H9 (cell line): ENCODE measurements at regions not wholly inside any gene's neighbourhood (a gene's known extent, or its start where the extent isn't known, plus 50 kb on each side); places are given as distances from the start of the nearest gene placed in this dataset.

Experiments used
- DNase-seq: peaks from one replicate; pipeline ENCODE4 v3.0.0-alpha.2; 2017
- H2AFZ ChIP-seq: one replicate; pipeline ENCODE4 v1.6.1; 2013; ENCODE audit warnings: mild to moderate bottlenecking, low read length, control low read depth, moderate library complexity
- H2AK5ac ChIP-seq: 2 replicates; pipeline ENCODE4 v1.6.1; 2013; ENCODE audit warnings: low read length, control low read depth, mixed read lengths; ENCODE audit not compliant: insufficient read length
- H2BK120ac ChIP-seq: one replicate; pipeline ENCODE4 v1.6.1; 2013; ENCODE audit warnings: low read depth, mild to moderate bottlenecking, low read length, control low read depth, inconsistent platforms; ENCODE audit not compliant: poor library complexity, severe bottlenecking
- H2BK12ac ChIP-seq: 2 replicates; pipeline ENCODE4 v1.6.1; 2013; ENCODE audit warnings: low read length, control low read depth, mixed read lengths, low read depth; ENCODE audit not compliant: insufficient read length
- H2BK15ac ChIP-seq: 2 replicates; pipeline ENCODE4 v1.6.1; 2013; ENCODE audit warnings: low read depth, low read length, control low read depth
- H2BK20ac ChIP-seq: one replicate; pipeline ENCODE4 v1.6.1; 2013; ENCODE audit warnings: low read depth, mild to moderate bottlenecking, low read length, control low read depth, inconsistent platforms; ENCODE audit not compliant: poor library complexity, severe bottlenecking
- H2BK5ac ChIP-seq: 2 replicates; pipeline ENCODE4 v1.6.1; 2013; ENCODE audit warnings: low read length, control low read depth, mixed read lengths; ENCODE audit not compliant: insufficient read length
- H3K14ac ChIP-seq: 2 replicates; pipeline ENCODE4 v1.6.1; 2013; ENCODE audit warnings: low read length, control low read depth; ENCODE audit not compliant: insufficient read depth
- H3K18ac ChIP-seq: 2 replicates; pipeline ENCODE4 v1.6.1; 2013; ENCODE audit warnings: low read depth, mild to moderate bottlenecking, mixed read lengths, low read length, control low read depth; ENCODE audit not compliant: insufficient read length
- H3K23ac ChIP-seq: 2 replicates; pipeline ENCODE4 v1.6.1; 2013; ENCODE audit warnings: low read length, control low read depth, mixed read lengths, low read depth; ENCODE audit not compliant: insufficient read length
- H3K23me2 ChIP-seq: 2 replicates; pipeline ENCODE4 v1.6.1; 2013; ENCODE audit warnings: low read depth, mild to moderate bottlenecking, mixed read lengths, low read length, control low read depth; ENCODE audit not compliant: insufficient read length, poor library complexity, severe bottlenecking
- H3K27ac ChIP-seq: 2 replicates; pipeline ENCODE4 v1.5.1; 2013; ENCODE audit warnings: low read length, control low read depth, mixed read lengths, low read depth; ENCODE audit not compliant: insufficient read length
- H3K27me3 ChIP-seq: 2 replicates; pipeline ENCODE4 v1.6.1; 2013; ENCODE audit warnings: low read length, control low read depth, inconsistent platforms; ENCODE audit not compliant: insufficient read depth
- H3K4ac ChIP-seq: 2 replicates; pipeline ENCODE4 v1.6.1; 2013; ENCODE audit warnings: low read depth, mild to moderate bottlenecking, control low read depth, inconsistent platforms, low read length, moderate library complexity
- H3K4me1 ChIP-seq: 2 replicates; pipeline ENCODE4 v1.6.1; 2013; ENCODE audit warnings: low read length, control low read depth, inconsistent platforms; ENCODE audit not compliant: insufficient read depth
- H3K4me2 ChIP-seq: 2 replicates; pipeline ENCODE4 v1.6.1; 2013; ENCODE audit warnings: low read length, control low read depth, mixed read lengths; ENCODE audit not compliant: insufficient read length, insufficient read depth
- H3K56ac ChIP-seq: 2 replicates; pipeline ENCODE4 v1.6.1; 2013; ENCODE audit warnings: low read depth, mild to moderate bottlenecking, mixed read lengths, low read length, control low read depth; ENCODE audit not compliant: insufficient read length
- H3K79me1 ChIP-seq: 2 replicates; pipeline ENCODE4 v1.6.1; 2013; ENCODE audit warnings: low read depth, mild to moderate bottlenecking, moderate library complexity, low read length, control low read depth, inconsistent platforms; ENCODE audit not compliant: insufficient read depth, poor library complexity, severe bottlenecking
- H3K79me2 ChIP-seq: 2 replicates; pipeline ENCODE4 v1.6.1; 2013; ENCODE audit warnings: low read length, control low read depth, inconsistent platforms; ENCODE audit not compliant: insufficient read depth
- H3K9ac ChIP-seq: 2 replicates; pipeline ENCODE4 v1.6.1; 2013; ENCODE audit warnings: low read length, control low read depth, mixed read lengths; ENCODE audit not compliant: insufficient read length; ENCODE audit errors: extremely low read depth
- H3K9me3 ChIP-seq: one replicate; pipeline ENCODE4 v1.6.1; 2013; ENCODE audit warnings: low read depth, low read length, inconsistent platforms; ENCODE audit not compliant: control insufficient read depth
- H3T11ph ChIP-seq: one replicate; pipeline ENCODE4 v1.6.1; 2013; ENCODE audit warnings: mild to moderate bottlenecking, low read length, control low read depth, inconsistent platforms
- H4K20me1 ChIP-seq: one replicate; pipeline ENCODE4 v1.6.1; 2013; ENCODE audit not compliant: control insufficient read depth, insufficient read length, insufficient read depth
- H4K5ac ChIP-seq: 2 replicates; pipeline ENCODE4 v1.6.1; 2013; ENCODE audit warnings: low read depth, mild to moderate bottlenecking, mixed read lengths, low read length, control low read depth; ENCODE audit not compliant: insufficient read length
- H4K8ac ChIP-seq: replicated peaks from 2 replicates; pipeline ENCODE4 v1.6.1; 2013; ENCODE audit warnings: low read length, control low read depth, mixed read lengths, low read depth; ENCODE audit not compliant: insufficient read length
- H4K91ac ChIP-seq: 2 replicates; pipeline ENCODE4 v1.6.1; 2013; ENCODE audit warnings: low read depth, mild to moderate bottlenecking, moderate library complexity, mixed read lengths, low read length, control low read depth; ENCODE audit not compliant: insufficient read length
- H3K27ac Mint-ChIP-seq, 3 experiments: 2 replicates in 2 of 3; 3 replicates in 1 of 3; pipeline ENCODE4 v1.8.0; 2020 to 2021; ENCODE audit warnings: mixed read lengths in 3 of 3, mild to moderate bottlenecking in 1 of 3, moderate library complexity in 1 of 3
- H3K27me3 Mint-ChIP-seq: 2 replicates; pipeline ENCODE4 v1.8.0; 2021; ENCODE audit warnings: low read depth, mild to moderate bottlenecking, moderate library complexity, mixed read lengths
- H3K36me3 Mint-ChIP-seq, 3 experiments: 2 replicates in 2 of 3; 3 replicates in 1 of 3; pipeline ENCODE4 v1.8.0; 2020 to 2021; ENCODE audit warnings: low read depth in 3 of 3, mixed read lengths in 3 of 3; ENCODE audit not compliant: insufficient read depth in 1 of 3
- H3K4me1 Mint-ChIP-seq, 2 experiments: 2 replicates each; pipeline ENCODE4 v1.8.0; 2020; ENCODE audit warnings: mixed read lengths in 2 of 2
- H3K4me3 Mint-ChIP-seq, 2 experiments: 2 replicates in 1 of 2; 3 replicates in 1 of 2; pipeline ENCODE4 v1.8.0; 2020 to 2021; ENCODE audit warnings: mild to moderate bottlenecking in 2 of 2, mixed read lengths in 2 of 2, moderate library complexity in 1 of 2
- H3K9me3 Mint-ChIP-seq, 2 experiments: 2 replicates in 1 of 2; 3 replicates in 1 of 2; pipeline ENCODE4 v1.8.0; 2020; ENCODE audit warnings: mild to moderate bottlenecking in 2 of 2, mixed read lengths in 2 of 2, moderate library complexity in 1 of 2
- WGBS: extraction: QIAGEN DNeasy Blood & Tissue Kit; methylation state at CpG from one replicate; pipeline ENCODE4 v1.1.7; 2013; ENCODE audit warnings: missing lambda C conversion rate, low lambda C conversion rate, mixed read lengths; ENCODE audit not compliant: insufficient read length; ENCODE audit errors: extremely low coverage; 5-methylcytosine and 5-hydroxymethylcytosine counted together
- TF ChIP-seq, protein P1 (sequence below): fragments of 200-600 bp; sonication (generic); conservative IDR thresholded peaks from 3 replicates; pipeline ENCODE4 v1.8.0; 2021; ENCODE audit warnings: antibody characterized with exemption, mild to moderate bottlenecking

DNA sequence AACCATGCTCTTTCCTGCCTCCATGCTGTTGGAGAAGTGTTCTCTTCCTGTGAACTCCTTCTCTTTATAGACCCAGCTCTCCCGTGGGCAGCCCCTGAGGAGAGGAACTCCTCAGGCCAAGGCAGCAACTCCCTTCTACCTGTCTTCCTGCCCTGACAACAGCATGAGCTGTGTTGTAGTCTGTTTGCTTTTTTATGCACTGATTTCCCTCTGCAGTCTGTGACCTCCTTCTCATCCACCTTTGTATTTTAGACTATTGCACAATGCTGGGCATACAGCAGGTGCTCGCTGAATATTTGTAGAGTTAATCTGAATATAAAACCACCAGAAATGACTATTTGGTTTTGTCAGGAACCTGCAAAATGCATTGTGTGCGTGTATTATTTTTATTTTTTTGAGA is 152.2 kb upstream of the CHD6 start:
- peak overlapping the region; percentile 16 to 77 (median 29); a peak in 3 of 7 replicates for H3K27ac Mint-ChIP-seq
- H2AFZ ChIP-seq: no peak overlapping the region
- H3K14ac ChIP-seq: no peak overlapping the region
- H3K9me3 ChIP-seq: no peaks in the 10 kb centered on the region
- no peak overlapping the region for H3K23ac ChIP-seq
- no peak for DNase-seq
- H4K20me1 ChIP-seq: no peaks in the 10 kb centered on the region
- peaks cover 1% of the 10 kb centered on the region; the same call in 1 of the 2 replicates for H3K27me3 Mint-ChIP-seq
- no peak overlapping the region for H3T11ph ChIP-seq
- no peak overlapping the region for H3K4me2 ChIP-seq
- H3K9me3 Mint-ChIP-seq: peaks cover 2 to 7% of the 10 kb centered on the region in 2 experiments; a peak in 3 of 5 replicates
- no peak overlapping the region for H2BK5ac ChIP-seq
- no peak overlapping the region for H3K56ac ChIP-seq
- H3K79me2 ChIP-seq: no peaks in the 10 kb centered on the region
- H3K27me3 ChIP-seq: no peaks in the 10 kb centered on the region
- peak overlapping the region in 1 of 2 experiments; percentile 25; a peak in 1 of 5 replicates for H3K4me3 Mint-ChIP-seq
- no peak overlapping the region for H4K8ac ChIP-seq
- H2AK5ac ChIP-seq: no peak overlapping the region
- TF ChIP-seq, protein P1, sequence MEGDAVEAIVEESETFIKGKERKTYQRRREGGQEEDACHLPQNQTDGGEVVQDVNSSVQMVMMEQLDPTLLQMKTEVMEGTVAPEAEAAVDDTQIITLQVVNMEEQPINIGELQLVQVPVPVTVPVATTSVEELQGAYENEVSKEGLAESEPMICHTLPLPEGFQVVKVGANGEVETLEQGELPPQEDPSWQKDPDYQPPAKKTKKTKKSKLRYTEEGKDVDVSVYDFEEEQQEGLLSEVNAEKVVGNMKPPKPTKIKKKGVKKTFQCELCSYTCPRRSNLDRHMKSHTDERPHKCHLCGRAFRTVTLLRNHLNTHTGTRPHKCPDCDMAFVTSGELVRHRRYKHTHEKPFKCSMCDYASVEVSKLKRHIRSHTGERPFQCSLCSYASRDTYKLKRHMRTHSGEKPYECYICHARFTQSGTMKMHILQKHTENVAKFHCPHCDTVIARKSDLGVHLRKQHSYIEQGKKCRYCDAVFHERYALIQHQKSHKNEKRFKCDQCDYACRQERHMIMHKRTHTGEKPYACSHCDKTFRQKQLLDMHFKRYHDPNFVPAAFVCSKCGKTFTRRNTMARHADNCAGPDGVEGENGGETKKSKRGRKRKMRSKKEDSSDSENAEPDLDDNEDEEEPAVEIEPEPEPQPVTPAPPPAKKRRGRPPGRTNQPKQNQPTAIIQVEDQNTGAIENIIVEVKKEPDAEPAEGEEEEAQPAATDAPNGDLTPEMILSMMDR: no peak
- no peaks in the 10 kb centered on the region for H3K79me1 ChIP-seq
- H3K4me1 Mint-ChIP-seq: peaks cover 27 to 36% of the 10 kb centered on the region in 2 experiments
- WGBS: no CpG with 5 or more reads among the region's 3 CpGs
- H3K23me2 ChIP-seq: peaks cover 2% of the 10 kb centered on the region
- no peak overlapping the region for H4K91ac ChIP-seq
- no peak overlapping the region for H3K9ac ChIP-seq
- H3K18ac ChIP-seq: no peak overlapping the region
- H3K36me3 Mint-ChIP-seq: no peaks in the 10 kb centered on the region
- no peak overlapping the region for H2BK20ac ChIP-seq
- H4K5ac ChIP-seq: no peak overlapping the region
- no peak overlapping the region for H2BK15ac ChIP-seq
- no peak overlapping the region for H3K27ac ChIP-seq
- no peak overlapping the region for H2BK120ac ChIP-seq
- H2BK12ac ChIP-seq: no peak overlapping the region
- peaks cover 8% of the 10 kb centered on the region; the same call in 1 of the 2 replicates for H3K4me1 ChIP-seq
- no peak overlapping the region for H3K4ac ChIP-seq
